ENCODE measurements at regions not wholly inside any gene's neighbourhood (a gene's known extent, or its start where the extent isn't known, plus 50 kb on each side); places are given as distances from the start of the nearest gene placed in this dataset.

- Histone ChIP-seq H3K36me3 (no peaks in the 10 kb centered on the region), H3K4me3 (no peak overlapping the region), H3K9me3 (no peaks in the 10 kb centered on the region), H3K27ac (no peak overlapping the region), H3K27me3 (peaks cover 0 to 46% (median 5%) of the 10 kb centered on the region in 9 donors), H3K4me1 (no peaks in the 10 kb centered on the region)
- TF ChIP-seq POLR2A (IDR thresholded peaks at IDR 0.05) (no peak), CTCF (IDR thresholded peaks at IDR 0.05) (no peak)
- DNase-seq (no peak), ATAC-seq (no peak)
- WGBS, 4 donors, result 64 to 70% (median 67%) methylated on average over 6 of the region's 6 CpGs
- intact Hi-C loops (cut with DNase I), result no loop called here
Measured at GRCh38 chr13:27869436-27870095, 50.2 kb upstream of the PDX1 start.
